NB4 (cell line): ENCODE measurements at regions not wholly inside any gene's neighbourhood (a gene's known extent, or its start where the extent isn't known, plus 50 kb on each side); places are given as distances from the start of the nearest gene placed in this dataset.

ENCODE experiments used
- DNase-seq: peaks from one replicate; pipeline ENCODE4 v3.0.0; 2010; ENCODE audit warnings: low read depth
- H3K4me3 ChIP-seq: one replicate; pipeline ENCODE4 v1.5.1; 2011; ENCODE audit warnings: mild to moderate bottlenecking, low read depth, low read length, moderate library complexity
- CTCF ChIP-seq: IDR thresholded peaks from one replicate; pipeline ENCODE4 v1.5.1; 2012; ENCODE audit warnings: low read depth, low read length
- MAX ChIP-seq: IDR thresholded peaks from 2 replicates; pipeline ENCODE4 v1.6.1; 2011; ENCODE audit warnings: low read depth, low read length
- MYC ChIP-seq: IDR thresholded peaks from 2 replicates; pipeline ENCODE4 v1.6.1; 2011; ENCODE audit warnings: low read depth, low read length
- POLR2A ChIP-seq: IDR thresholded peaks from 2 replicates; pipeline ENCODE4 v1.6.1; 2011; ENCODE audit warnings: mild to moderate bottlenecking; ENCODE audit not compliant: insufficient read length; ENCODE audit errors: extremely low read depth

- TF ChIP-seq MYC (no peak), CTCF (no peak)
- no peak overlapping the region for H3K4me3 ChIP-seq
- DNase-seq = no peak
Measured at GRCh38 chr5:116914869-116915504, 340.4 kb upstream of the SEMA6A start.

GRCh38 chr5:116912221-116912620, 337.6 kb upstream of the SEMA6A start:
- no peak for DNase-seq
- no peak overlapping the region for H3K4me3 ChIP-seq
- TF ChIP-seq POLR2A = no peak

- DNase-seq = no peak
- no peak overlapping the region for H3K4me3 ChIP-seq
- TF ChIP-seq MYC (no peak), MAX (no peak), POLR2A (no peak), CTCF (no peak)
Measured at GRCh38 chr5:116911074-116911473, 336.5 kb upstream of the SEMA6A start.

- TF ChIP-seq CTCF = no peak
- TF ChIP-seq MAX = no peak
- no peak for TF ChIP-seq POLR2A
- TF ChIP-seq MYC = no peak
- no peak for DNase-seq
- H3K4me3 ChIP-seq = no peak overlapping the region
Measured at GRCh38 chr5:116908537-116908936, 333.9 kb upstream of the SEMA6A start.

GRCh38 chr5:116905885-116906284, 331.3 kb upstream of the SEMA6A start:
- no peak for DNase-seq
- TF ChIP-seq POLR2A (no peak), MAX (no peak), MYC (no peak), CTCF (no peak)
- no peak overlapping the region for H3K4me3 ChIP-seq

GRCh38 chr5:116900793-116901192, 326.2 kb upstream of the SEMA6A start:
- H3K4me3 ChIP-seq = no peak overlapping the region
- no peak for DNase-seq
- TF ChIP-seq POLR2A = no peak
- TF ChIP-seq MYC = no peak
- TF ChIP-seq CTCF = no peak
- no peak for TF ChIP-seq MAX

GRCh38 chr5:116898917-116899316, 324.3 kb upstream of the SEMA6A start:
- no peak overlapping the region for H3K4me3 ChIP-seq
- TF ChIP-seq MYC (no peak), POLR2A (no peak), MAX (no peak), CTCF (no peak)
- DNase-seq = no peak
